ENCODE measurements at regions not wholly inside any gene's neighbourhood (a gene's known extent, or its start where the extent isn't known, plus 50 kb on each side); places are given as distances from the start of the nearest gene placed in this dataset.

DNA sequence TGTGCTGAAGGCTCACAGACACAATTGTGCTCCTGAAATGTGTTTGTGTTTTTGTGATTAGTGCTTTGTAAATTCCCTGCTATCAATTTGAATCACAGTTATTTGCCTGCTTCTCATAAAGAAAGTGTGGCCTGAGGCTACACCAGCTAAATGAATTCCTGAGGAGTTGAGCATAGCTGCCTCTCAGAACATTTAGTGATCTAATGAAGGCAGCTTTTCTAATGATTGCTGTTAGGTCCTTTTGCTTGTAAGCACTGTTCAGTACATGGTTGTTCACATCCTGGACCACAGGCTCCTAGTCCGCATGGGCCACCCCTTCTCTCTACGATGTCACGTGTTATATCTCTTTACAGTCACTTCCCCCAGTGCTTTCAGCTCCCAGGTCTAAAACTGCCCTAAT, 238.2 kb downstream of the B3GLCT start:
- no peak for ATAC-seq (ENCODE audit: low FRiP score)
- no peak for DNase-seq (ENCODE audit: low spot score)
- TF ChIP-seq, protein P1, sequence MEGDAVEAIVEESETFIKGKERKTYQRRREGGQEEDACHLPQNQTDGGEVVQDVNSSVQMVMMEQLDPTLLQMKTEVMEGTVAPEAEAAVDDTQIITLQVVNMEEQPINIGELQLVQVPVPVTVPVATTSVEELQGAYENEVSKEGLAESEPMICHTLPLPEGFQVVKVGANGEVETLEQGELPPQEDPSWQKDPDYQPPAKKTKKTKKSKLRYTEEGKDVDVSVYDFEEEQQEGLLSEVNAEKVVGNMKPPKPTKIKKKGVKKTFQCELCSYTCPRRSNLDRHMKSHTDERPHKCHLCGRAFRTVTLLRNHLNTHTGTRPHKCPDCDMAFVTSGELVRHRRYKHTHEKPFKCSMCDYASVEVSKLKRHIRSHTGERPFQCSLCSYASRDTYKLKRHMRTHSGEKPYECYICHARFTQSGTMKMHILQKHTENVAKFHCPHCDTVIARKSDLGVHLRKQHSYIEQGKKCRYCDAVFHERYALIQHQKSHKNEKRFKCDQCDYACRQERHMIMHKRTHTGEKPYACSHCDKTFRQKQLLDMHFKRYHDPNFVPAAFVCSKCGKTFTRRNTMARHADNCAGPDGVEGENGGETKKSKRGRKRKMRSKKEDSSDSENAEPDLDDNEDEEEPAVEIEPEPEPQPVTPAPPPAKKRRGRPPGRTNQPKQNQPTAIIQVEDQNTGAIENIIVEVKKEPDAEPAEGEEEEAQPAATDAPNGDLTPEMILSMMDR (IDR thresholded peaks at IDR 0.05), result no peak

DNA sequence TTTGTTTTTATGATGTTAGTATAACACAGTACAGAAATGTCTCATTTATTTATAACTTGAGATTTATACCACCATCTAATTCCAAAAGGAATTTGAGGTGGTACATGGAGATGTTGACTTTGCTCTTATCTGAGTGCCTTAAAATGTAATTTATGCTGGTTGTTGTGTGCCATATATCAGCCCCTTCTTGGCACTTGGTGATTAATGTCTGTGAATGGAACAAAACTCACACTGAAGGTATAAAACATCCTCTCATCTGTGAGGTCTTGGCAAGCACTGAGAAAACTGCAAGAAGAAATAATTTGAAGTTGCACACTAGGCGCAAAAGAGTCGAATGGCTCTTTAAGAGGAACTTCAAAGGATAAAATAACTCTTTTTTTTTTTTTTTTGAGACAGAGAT, 240.4 kb downstream of the B3GLCT start:
- no peak for ATAC-seq (ENCODE audit: low FRiP score)
- DNase-seq (ENCODE audit: low spot score), result no peak
- TF ChIP-seq, protein P1 (IDR thresholded peaks at IDR 0.05), result no peak

DNA sequence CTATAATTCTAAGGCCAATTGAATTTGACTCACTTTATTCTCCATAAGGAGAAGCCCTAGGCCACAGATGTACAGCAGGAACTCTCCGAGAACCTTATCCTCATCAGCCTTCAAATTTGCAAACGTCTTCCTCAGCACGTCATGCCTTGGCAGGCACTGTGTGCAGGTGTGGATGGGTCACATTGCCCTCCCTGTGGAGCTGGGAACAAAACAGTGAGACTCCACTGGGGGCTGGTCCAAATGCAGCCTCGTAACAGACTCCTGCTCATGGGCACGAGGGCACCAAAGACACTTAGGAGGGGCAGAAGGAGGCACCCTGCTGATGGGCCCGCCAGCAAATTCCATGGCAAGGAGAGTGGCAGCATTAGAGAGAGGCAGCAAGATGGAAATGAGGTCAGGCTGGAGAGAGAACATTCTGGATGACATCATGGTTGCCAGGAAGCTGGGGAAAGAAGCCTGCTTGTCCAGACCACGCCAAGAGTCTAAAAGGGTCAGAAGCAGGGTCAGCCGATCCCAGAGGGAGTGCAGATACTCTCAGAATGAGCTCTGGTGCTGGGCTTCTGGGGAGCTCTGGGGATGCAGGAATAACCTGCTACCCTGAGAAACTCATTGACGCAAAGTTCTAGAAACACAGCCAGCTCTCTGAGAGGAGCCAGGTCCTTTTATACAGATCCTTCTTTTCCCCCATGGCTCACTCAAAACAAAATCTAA, 242.2 kb downstream of the B3GLCT start:
- DNase-seq (ENCODE audit: low spot score) (no peak), ATAC-seq (ENCODE audit: low FRiP score) (no peak)
- TF ChIP-seq, protein P1 (IDR thresholded peaks at IDR 0.05), result no peak

DNA sequence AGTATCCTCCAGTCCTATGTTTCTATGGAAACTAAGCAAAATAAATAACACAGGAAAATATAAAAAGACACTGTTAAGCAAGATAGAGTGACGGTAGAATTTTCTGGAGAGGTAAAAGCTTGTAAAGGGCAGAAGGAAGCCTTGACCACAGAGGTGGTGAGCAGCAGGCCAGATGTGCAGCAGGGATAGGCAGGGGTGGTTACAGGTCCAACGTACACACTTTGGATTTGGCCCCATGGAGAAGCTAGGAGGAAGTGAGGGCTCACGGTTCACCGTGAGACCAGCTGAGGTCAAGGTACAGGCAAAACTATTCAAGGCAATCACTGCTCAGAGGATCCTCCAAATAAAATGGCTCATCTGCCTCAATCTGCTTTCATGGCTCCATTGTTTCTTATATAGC, 242.8 kb downstream of the B3GLCT start:
- ATAC-seq (ENCODE audit: low FRiP score), result no peak
- no peak for DNase-seq (ENCODE audit: low spot score)
- TF ChIP-seq, protein P1 (IDR thresholded peaks at IDR 0.05), result no peak

DNA sequence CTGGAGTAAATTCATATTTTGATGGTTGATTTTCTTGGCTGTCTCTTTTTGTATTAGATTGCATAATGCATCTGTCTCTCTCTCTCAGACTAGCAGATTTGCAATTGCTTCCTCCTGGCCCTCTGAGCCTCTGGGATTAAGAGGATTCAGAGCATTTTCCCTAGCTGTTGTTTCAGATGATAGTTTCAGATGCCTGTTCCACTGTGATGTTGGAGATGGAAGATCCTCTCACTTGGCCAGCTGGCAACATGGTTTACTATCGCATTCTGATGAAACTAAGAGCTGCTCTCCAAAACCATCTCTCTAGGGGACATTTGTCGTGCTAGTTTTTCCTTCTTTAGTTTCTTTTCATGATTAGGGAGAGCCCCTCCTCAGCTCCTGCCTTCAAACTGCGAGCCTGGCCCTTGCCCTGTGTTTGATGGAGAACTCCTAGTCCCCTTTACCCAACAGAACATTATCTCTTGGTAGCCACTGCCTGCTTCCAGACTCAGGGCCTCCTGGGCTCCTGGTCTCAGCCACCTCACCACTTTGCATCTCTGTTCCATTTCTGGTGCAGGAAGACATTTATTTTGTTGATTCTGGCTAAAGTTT, 244.6 kb downstream of the B3GLCT start:
- TF ChIP-seq, protein P1 (IDR thresholded peaks at IDR 0.05), result no peak
- ATAC-seq (ENCODE audit: low FRiP score) (no peak), DNase-seq (ENCODE audit: low spot score) (no peak)

DNA sequence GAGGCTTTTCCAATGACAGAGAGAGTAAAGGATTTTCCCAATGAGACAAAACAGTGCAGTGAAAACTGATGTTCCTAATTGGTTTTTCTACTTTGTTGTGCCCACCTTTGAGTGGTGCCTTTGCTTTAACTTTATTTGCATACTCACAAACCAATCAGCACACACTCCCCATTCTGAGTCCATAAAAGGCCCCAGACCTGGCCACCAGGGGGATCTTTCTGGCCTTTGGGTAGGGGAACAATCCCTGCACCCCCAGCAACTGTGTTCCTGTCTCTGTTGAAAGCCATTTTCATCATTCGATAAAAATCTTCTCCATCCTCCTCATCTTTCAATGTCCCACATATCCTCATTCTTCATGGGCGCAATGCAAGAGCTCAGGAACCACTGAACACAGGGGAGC, 252.8 kb downstream of the B3GLCT start:
- no peak for DNase-seq (ENCODE audit: low spot score)
- TF ChIP-seq, protein P1 (IDR thresholded peaks at IDR 0.05), result no peak
- no peak for ATAC-seq (ENCODE audit: low FRiP score)

DNA sequence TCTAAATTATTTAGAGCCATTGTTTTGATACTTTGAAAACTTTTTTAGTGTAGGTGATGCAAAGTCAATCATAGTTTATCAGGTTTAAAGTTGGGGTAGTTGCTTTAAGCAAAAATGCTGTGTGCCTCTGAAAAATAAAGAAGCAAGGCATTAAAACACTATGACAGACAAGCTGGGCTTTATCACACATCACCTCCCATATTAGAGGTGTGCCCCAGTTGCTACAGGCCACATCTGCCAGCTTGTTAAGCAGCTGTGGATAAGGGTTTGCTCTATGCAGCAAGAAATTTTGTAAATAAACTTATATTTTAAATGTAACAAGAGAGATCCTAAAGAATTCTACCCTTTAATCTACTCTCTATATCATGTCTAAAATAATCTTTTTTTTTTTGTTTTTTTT, 255.8 kb downstream of the B3GLCT start:
- DNase-seq (ENCODE audit: low spot score) (no peak), ATAC-seq (ENCODE audit: low FRiP score) (no peak)
- TF ChIP-seq, protein P1 (IDR thresholded peaks at IDR 0.05), result no peak

All from omental fat pad (tissue), 3 donors.